ENCODE measurements at regions not wholly inside any gene's neighbourhood (a gene's known extent, or its start where the extent isn't known, plus 50 kb on each side); places are given as distances from the start of the nearest gene placed in this dataset.

DNA sequence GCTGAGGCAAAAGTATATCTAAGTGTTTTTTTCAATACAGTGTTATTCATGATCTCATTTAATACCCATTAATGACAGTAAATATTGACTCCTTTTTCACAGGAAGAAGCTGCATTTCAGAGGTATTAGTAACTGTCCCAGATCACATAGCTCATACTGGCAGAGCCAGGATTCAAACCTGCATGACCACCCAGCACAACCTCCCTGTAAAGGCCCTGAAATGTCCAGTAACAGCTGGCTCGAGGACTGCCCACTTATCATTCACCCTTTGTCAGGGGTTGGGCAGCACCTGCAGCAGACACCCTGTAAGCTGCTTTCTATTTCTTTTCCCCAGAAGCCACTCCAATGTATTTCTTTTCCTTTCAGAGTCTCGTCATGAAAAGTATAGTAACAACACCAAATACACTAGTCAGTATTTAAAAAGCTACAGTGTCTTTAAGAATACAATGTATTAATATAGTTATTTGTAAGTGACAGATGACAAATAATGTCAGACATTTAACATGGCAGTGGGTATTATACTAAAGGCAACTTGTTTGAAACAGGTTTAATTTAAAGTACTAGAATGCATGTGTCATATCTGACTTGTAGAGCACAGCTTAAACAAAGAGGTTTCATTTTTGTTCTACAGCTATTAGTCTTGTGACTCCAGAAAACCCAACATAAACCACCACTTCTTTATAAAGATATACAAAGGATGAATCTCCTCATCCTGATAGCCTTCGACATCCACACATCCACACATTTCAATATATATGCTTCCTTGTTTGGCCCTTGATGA is 841.6 kb upstream of the GJE1 start:
- DNase-seq, result no peak

DNA sequence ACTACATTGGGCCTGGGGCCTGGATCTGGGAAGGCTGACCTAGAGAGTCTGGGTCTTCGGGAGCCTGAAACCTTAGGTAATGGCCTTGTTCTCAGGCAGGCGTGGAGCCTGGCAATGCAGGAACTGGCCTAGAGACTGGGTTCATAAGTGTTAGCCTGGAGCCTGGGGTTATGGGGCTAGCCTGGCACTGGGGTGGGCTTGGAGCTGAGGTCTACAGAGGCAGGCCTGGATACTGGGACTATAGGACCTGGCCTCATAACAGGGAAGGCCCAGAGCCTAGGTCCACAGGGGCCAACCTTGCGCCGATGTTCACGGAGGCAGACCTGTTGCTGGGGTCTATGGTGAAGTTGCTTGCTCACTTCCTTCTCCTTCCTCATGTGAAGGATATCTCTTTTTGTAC is 843.8 kb upstream of the GJE1 start:
- DNase-seq, result no peak

DNA sequence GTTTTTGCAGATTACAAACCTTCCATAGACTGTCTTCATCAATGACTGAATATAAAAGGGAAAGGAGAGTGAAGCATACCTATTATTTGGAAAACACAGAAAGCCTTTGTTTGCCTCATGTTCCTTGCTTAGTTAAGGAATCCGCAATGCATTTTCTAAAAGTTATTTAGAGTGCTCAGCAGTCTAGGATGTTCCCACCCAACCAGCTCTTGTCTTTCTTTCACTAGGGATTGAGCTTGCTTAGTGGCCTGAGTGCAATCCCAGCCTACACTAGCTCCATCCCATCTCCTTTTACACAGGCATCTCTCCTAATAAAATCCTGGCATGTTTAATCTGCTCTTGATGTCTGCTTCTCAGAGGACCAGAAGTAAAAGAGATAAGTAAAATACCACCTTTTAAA is 850.5 kb upstream of the GJE1 start:
- no peak for DNase-seq

DNA sequence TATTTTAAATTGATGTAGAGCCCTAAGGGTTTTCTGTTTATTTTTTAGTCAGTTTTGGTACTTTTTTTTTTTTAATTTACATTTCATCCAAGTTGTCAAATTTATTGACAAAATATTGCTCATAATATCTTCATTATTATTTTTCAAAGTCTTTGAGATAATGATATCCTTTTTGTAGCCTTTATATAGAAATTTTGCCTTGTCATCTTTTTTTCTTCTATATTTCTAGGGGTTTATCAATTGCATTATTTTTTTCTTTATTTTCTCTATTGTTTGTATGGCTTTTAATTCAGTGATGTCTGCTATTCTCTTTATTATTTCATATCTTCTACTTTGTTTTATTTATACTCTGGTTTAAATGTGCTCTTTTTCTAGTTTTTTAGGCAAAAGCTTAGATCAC is 863.0 kb upstream of the GJE1 start:
- DNase-seq, result no peak

DNA sequence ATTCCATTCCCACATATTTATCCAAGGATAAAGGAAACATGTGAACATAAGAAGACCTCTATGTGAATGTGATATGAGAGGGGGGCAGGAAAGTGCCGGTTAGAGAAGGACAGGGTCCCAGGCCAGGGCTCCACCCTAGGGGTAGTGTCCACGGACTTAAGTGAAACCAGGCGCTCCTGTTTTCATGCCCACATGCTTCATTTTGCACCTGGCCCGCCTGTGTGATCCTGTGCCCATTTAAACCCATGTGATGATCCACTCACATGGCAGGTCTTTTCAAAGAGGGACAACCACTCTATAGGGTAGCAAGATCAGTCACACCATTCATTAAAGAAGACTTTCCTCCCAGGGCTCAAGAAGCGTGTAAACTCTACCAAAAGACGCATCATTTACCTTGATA is 865.3 kb upstream of the GJE1 start:
- no peak for DNase-seq

DNA sequence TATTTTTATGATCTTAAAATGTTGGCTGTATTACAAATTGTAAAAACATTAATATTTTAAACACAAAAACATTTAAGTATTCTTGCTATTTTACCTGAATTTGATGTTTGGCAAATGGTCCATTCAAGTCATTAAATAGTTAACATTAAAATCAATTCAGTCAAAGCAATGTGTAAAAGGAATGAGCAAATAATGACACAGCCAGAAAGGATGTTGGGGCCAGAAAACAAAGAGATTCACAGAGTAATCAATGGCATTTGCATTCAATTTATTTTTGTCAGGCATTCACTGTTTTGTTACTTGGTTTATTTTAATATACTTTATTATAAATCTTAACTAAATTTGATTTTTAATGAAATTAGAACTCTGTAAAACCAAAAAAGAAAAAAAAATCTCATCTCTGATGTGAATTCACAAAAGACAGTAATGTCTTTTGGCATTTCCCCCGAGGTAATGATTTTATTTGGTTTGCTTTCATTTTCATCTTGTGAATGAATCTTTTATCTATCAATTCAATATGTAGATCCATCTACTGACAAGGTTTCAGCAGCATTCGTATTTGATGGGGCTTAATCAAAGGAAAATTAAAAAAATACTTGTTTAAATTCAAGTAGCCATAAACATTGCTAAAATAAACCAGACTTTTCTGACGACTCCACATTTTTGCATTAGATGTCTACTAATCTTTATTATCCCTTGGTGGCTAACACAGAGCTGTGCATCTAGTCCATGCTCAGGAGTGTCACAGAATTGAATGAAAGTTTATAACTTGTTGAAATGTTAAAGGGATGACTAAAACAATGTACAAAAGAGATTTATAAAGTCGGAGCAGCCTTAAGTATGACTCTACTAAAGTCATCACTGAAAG is 866.7 kb upstream of the GJE1 start:
- no peak for DNase-seq

DNA sequence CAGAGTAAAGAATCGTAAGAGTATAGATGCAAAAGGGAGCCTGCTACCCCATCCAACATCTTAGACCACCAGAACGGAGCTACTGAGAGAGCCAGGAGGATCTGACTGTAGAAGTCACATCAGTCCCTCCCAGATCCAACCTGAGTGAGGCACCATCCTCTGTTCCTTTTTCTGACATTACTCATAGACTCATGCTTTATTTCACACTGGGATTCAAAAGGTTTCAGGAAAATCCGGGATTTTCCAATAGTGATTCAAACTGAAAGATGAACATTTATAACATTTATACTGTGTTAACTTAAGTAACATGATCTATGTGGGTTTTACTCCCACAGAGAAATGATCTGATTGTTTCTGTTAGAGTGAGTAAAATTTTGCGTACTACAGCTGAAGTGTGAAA is 868.6 kb upstream of the GJE1 start:
- DNase-seq, result no peak

DNA sequence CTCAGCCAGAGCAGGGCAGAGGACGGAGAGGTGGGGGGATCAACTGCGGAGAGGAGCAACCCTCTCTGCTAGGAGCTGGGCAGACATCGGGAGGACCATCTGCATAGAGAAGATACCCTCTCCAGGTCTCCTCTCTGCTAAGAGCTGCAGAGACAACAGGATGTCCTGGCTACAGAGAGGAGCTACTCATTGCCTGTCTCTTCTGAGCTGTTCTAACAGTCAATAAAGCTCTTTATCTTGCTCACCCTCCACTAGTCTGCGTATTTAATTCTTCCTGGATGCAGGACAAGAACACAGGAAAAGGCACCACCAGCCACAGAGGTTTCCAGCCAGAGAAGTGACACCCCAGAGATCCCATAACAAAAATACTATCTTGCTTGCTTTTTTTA is 871.1 kb upstream of the GJE1 start:
- DNase-seq, result no peak

DNA sequence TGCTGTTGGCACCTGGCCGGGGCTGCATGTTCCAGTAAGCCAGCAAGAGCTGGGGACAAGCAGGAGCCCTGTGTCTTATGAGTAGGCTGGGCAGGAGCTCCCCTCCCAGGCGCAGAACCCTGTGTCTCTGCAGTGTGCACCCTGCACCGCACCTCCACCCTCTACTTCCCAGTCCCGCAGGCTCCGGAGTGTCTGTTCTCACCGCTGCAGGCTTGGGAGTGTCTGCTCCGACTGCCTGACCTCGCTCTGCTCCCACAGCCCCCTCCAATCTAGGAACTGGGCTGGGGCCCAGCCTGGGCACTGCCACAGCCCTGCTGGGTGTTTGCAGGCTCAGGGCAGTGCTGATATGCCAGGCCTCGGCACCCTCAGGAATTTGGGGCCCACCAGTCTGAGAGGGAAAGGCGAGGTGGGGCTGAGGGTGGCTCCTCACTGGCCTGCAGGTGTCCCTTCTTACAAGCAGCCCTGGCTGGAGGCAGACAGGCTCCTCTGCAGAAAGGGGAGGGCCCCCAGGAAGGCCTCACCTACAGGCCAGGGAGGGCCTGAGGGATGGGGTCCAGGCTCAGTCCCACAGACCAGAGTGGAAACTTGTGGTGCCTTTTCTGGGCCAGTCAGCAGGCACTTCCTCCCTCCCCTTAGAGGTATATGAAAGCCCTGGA is 871.6 kb upstream of the GJE1 start:
- no peak for DNase-seq

DNA sequence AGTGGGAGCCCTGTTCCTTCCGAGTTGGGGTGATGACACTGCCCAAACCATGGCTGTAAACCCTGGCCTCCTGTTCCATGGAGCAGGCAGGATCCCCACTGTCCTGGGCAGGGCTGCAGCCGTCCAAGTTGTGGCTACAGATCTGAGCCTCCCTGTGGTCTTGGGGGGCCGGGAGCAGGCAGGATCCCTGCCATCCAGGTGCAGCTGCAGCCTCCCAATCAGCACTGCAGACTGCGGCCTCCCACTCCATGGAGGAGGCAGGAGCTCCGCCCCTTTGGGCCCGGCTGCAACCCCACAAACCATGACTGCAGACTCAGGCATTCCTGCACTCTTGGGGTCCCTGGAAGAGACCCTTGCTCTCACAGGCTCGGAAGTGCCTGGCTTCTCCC is 872.1 kb upstream of the GJE1 start:
- no peak for DNase-seq

DNA sequence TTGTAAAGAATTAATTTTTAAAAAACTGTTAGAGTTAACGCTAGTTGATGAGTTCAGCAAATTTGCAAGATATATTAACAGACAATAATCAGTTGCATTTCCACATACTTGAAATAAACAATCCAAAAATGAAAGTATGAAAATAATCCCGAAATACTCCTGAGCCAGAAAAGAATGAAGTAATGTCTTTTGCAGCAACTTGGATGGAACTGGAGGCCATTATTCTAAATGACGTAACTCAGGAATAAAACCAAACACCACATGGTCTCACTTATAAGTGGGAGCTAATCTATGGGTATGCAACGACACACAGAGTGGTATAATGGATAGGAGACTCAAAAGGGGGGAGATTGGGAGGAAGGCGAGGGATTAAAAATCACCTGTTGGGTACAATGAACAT is 872.9 kb upstream of the GJE1 start:
- DNase-seq, result no peak

DNA sequence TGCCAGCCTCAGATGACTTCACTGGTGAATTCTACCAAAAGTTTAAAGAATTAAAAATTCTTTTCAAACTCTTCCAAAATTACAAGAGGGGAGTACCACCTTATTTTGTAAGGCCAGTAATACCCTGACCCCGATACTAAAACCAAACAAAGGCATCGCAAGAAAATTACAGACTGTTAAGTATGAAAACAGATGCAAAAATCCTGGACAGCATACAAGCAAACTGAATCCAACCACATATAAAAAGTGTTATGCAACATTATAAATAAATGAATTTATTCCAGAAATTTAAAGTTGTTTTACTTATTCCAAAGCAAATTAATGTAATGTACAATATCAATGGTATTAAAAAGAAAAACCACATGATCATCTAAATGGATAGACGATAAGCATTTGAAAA is 873.6 kb upstream of the GJE1 start:
- no peak for DNase-seq

DNA sequence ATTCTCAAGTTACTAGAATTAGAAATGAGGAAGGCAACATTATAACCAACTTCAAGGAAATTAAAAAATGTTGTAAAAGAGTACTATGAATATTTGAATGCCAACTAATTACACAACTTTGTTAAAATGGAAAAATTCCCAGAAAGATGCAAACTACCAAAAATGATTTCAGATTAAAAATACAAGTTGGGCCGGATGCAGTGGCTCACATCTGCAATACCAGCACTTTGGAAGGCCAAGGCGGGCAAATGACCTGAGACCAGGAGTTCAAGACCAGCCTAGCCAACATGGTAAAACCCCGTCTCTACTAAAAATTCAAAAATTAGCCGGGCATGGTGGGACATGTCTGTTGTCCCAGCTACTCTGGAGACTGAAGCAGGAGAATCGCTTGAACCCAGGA is 874.2 kb upstream of the GJE1 start:
- DNase-seq, result no peak

DNA sequence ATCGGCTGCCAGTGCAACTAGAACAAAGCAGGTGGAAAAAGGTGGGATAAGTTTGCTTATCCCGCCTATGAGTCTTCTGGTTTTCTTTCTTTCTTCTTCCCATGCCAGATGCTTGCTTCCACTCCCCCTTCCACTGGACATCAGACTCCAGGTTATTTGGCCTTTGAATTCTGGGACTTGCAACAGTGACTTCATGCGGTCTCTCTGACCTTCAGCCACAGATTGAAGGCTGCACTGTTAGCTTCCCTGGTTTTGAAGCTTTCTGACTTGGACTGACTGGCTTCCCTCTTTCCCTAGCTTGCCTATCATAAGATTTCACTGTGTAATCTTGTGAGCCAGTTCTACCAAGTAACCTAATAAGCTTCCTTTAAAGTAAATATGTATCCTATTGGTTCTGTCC is 878.4 kb upstream of the GJE1 start:
- DNase-seq, result no peak

DNA sequence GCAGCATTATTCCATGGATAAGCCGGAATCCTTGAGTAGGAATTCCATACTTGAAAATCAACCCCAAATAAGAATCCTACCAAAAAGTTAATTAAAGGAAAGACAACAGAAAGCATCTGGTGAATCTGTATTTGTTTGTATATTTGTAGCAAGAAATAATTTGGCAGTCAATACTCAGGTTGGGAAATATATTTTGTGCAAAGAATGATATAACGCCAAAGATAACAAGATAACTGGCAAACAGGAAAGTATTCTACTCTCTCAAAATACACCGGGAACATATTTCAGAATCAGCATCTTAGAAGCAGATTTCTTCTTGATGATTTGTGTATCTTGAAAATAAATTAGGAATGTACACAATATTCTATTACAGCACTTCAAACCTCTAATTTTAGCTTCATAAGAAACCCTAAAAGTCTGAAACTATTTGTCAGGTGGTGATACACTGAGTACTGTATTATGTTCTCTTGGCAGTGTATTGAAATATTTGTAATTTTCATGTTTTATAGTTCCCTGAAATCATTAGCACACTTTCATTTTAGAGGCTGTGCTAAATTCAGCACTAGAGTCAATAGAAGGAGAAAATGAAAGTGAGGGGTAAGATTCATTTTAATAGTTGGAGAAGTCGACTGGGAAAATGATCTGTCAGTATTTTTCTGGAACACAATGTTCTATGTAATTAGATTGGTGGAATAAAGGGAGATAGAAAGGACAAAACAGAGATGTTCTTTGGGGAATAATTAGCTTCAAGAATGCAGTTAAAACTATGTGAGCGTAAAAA is 879.7 kb upstream of the GJE1 start:
- no peak for DNase-seq

DNA sequence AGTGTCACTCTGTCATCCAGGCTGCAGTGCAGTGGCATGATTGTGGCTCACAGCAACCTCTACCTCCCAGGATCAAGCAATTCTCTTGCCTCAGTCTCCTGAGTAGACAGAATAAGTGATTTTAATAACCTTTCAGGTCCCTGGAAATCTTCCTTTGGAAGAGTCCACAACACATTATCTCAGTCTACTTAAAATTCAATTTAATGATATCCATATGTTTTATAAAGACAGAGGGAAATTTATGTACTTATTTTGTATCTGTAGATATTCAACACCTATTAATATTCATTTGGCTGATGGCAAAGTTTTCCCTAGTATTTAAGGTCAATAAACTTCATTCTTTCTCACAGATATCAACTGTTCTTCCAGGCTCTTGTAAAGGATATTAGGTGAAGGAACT is 881.4 kb upstream of the GJE1 start:
- no peak for DNase-seq

DNA sequence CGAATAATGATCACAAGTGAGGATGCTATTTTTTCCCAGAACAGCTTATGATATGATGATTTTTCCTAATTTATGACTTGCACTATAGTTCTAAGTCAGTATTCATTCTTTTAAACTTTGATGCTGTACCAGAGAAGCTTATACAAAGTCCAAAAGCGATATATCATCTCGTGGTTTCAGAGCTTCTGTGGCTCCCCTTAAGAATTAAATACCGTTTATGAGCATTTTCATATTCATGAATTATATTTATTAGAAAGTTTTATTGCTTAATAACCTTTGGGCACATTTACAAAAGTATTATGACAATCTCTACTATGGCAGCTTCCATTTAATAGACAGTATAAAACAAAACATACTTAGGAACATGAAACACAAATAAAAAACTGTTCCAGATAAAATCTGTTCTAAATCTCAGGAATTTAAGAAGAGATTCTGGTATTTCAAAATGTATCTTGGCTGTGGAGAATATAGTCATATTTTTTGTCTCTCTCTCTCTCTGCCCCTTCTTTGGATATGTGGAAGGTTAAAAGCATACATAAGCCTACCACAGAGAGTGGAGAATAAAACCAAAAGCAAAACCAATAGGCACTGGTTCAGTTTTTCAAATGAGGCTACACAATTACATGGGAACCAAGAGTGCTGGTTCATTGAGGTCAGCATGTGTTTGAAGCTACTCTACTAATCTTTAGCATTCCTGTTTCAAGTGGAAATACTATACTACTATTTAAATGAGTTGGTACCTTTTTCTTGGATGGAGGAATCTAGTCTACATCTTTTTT is 884.5 kb upstream of the GJE1 start:
- DNase-seq, result no peak

DNA sequence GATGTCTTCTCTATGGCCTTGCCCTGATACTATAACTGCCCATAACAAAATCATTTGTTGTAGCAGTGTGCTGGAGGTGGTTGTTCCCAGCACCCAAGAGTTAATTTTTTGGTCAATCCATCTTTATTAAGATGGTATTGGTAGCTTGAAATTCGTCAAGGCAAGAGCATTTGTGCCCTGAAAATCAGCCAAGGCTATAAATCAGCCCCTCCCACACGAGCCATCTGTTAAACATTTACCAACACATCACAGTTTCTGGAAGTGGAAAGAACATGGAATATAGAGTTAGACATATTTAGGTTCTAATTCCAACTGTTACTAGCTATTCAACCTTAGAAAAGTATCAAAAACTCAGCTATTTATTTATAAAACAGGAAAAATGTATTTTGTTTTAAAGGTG is 888.4 kb upstream of the GJE1 start:
- DNase-seq, result no peak

DNA sequence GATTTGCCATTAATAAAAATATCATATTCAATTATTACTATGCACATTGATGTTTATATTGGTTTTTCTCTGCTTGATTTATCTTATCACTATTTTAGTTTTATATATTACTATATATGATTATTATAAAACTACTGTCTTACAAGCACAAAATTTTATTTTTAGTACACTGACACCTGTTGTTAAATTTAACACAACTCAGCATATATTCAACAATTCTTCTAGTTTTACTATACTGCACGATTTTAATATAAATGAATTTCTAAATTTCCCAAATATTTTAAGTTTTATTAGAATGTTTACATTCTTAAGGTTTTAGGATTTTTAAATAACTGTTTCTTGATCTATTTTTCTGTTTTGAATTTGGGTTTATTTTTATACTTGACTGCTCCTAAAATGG is 889.8 kb upstream of the GJE1 start:
- no peak for DNase-seq

DNA sequence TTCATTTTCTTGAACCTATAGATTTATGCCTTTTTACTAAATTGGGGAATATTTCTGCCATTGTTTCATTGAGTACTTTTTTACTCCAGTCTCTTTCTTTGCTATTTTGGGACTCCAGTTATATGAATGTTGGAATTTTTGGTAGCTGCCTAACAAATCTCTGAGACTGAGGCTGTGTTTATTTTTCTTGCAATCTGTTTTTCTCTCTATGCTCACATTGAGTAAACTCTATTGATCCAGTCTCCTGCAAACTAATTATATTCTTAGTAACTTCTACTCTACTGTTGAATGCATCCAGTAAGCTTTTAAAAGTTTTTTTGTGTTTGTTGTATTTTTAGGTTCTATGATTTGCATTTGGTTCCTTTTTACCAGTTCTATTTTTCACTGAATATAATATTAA is 903.4 kb upstream of the GJE1 start:
- no peak for DNase-seq

DNA sequence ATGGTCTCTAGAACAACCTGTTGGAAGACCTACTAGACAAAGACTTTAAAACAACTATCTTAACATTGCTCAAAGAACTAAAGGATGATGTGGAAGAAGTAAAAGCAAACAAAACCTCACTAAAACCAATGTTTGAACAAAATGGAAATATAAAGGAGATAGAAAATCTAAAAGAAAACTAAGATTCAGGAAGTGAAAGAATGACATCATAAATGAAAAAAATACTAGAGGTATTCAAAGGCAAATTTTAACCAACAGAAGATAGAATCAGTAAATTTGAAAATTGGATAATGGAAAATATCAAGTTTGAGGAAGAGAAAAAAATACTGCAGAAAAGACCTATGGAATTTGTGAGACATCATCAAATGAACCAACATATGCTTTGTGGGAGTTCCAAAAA is 914.1 kb upstream of the GJE1 start:
- DNase-seq, result no peak

DNA sequence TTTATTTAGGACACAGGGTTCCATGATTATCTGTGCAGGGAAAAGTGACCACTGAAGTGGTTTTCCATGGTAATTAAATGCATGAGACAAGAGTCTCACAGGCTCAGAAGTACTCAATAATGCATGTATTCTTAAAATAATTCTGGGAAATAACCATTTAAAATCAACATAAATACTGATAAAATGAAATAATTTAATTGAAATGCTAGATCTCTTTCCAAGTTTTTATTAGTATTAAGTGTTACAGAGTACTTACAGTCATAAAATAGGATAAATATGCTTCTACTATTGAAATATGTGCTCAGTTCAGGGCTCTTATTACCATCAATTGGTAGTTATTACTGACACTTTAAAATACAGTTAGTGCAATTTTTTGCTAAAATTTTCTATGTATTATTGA is 916.0 kb upstream of the GJE1 start:
- no peak for DNase-seq
